ENCODE measurements at regions not wholly inside any gene's neighbourhood (a gene's known extent, or its start where the extent isn't known, plus 50 kb on each side); places are given as distances from the start of the nearest gene placed in this dataset.
"Not testable (repeated sequence)": the region's sequence is repeated elsewhere in the genome, so short reads cannot be mapped to it uniquely, and the experiment has no call there.

- intact Hi-C loops (cut with DNase I), result no loop called here
- TF ChIP-seq CTCF (IDR thresholded peaks at IDR 0.05) (no peak), POLR2A (IDR thresholded peaks at IDR 0.05; ENCODE audit: low read depth) (no peak), POLR2AphosphoS5 (IDR thresholded peaks at IDR 0.05) (no peak), EP300 (IDR thresholded peaks at IDR 0.05) (no peak)
- 71% methylated on average over 11 of the region's 11 CpGs for WGBS
- Histone ChIP-seq H3K9me3 (no peaks in the 10 kb centered on the region), H3K27me3 (peaks cover 0 to 7% (median 0%) of the 10 kb centered on the region in 4 donors), H3K27ac (replicated peaks in 1 of 4) (no peak overlapping the region), H3K4me1 (peaks cover 0 to 4% (median 0%) of the 10 kb centered on the region in 4 donors), H3K4me3 (no peak overlapping the region), H3K36me3 (no peaks in the 10 kb centered on the region)
- DNase-seq (ENCODE audit: extremely low spot score), result peak; percentile 86
These were observed 161.5 kb upstream of the HEY2 start for GRCh38 chr6:125587666-125588632.

GRCh38 chr6:125591796-125592195 is 157.6 kb upstream of the HEY2 start:
- H3K36me3 ChIP-seq; DNase-seq (ENCODE audit: extremely low spot score); intact Hi-C loops (cut with DNase I); H3K27me3 ChIP-seq; H3K4me3 ChIP-seq; H3K27ac ChIP-seq (replicated peaks in 1 of 4); H3K9me3 ChIP-seq: not testable (repeated sequence)
- peaks cover 0 to 15% (median 3%) of the 10 kb centered on the region in 4 donors for H3K4me1 ChIP-seq
- 95% methylated on average over 3 of the region's 3 CpGs for WGBS

GRCh38 chr6:125593746-125594145 is 155.7 kb upstream of the HEY2 start:
- H3K4me1 ChIP-seq, result peaks cover 0 to 33% (median 7%) of the 10 kb centered on the region in 4 donors
- H3K27me3 ChIP-seq, result no peaks in the 10 kb centered on the region
- no peak overlapping the region for H3K4me3 ChIP-seq
- no peaks in the 10 kb centered on the region for H3K36me3 ChIP-seq
- no peaks in the 10 kb centered on the region for H3K9me3 ChIP-seq
- TF ChIP-seq CTCF (IDR thresholded peaks at IDR 0.05), result no peak
- no peak for TF ChIP-seq POLR2A (IDR thresholded peaks at IDR 0.05; ENCODE audit: low read depth)
- no peak for TF ChIP-seq EP300 (IDR thresholded peaks at IDR 0.05)
- TF ChIP-seq POLR2AphosphoS5 (IDR thresholded peaks at IDR 0.05), result no peak
- no peak overlapping the region for H3K27ac ChIP-seq (replicated peaks in 1 of 4)
- intact Hi-C loops (cut with DNase I), result no loop called here
- no peak for DNase-seq (ENCODE audit: extremely low spot score)

GRCh38 chr6:125596020-125596419 is 153.4 kb upstream of the HEY2 start:
- Histone ChIP-seq H3K4me3 (no peak overlapping the region), H3K27ac (replicated peaks in 1 of 4) (no peak overlapping the region), H3K27me3 (no peaks in the 10 kb centered on the region), H3K9me3 (no peaks in the 10 kb centered on the region), H3K36me3 (no peaks in the 10 kb centered on the region), H3K4me1 (peaks cover 0 to 33% (median 7%) of the 10 kb centered on the region in 4 donors)
- 78% methylated on average over 3 of the region's 3 CpGs for WGBS
- TF ChIP-seq POLR2A (IDR thresholded peaks at IDR 0.05; ENCODE audit: low read depth) (no peak), POLR2AphosphoS5 (IDR thresholded peaks at IDR 0.05) (no peak), CTCF (IDR thresholded peaks at IDR 0.05) (no peak), EP300 (IDR thresholded peaks at IDR 0.05) (no peak)
- DNase-seq (ENCODE audit: extremely low spot score), result no peak
- intact Hi-C loops (cut with DNase I), result no loop called here

- 46% methylated on average over 7 of the region's 7 CpGs for WGBS
- Histone ChIP-seq H3K4me3 (no peak overlapping the region), H3K27ac (replicated peaks in 1 of 4) (peak overlapping the region in 2 of 4 donors; percentile 17 to 51), H3K4me1 (peaks cover 0 to 33% (median 7%) of the 10 kb centered on the region in 4 donors), H3K9me3 (no peaks in the 10 kb centered on the region), H3K27me3 (no peaks in the 10 kb centered on the region), H3K36me3 (no peaks in the 10 kb centered on the region)
- no peak for DNase-seq (ENCODE audit: extremely low spot score)
- no peak for TF ChIP-seq EP300 (IDR thresholded peaks at IDR 0.05)
- TF ChIP-seq POLR2A (IDR thresholded peaks at IDR 0.05; ENCODE audit: low read depth), result no peak
- TF ChIP-seq POLR2AphosphoS5 (IDR thresholded peaks at IDR 0.05), result no peak
- no peak for TF ChIP-seq CTCF (IDR thresholded peaks at IDR 0.05)
- intact Hi-C loops (cut with DNase I), result no loop called here
These were observed 151.8 kb upstream of the HEY2 start for GRCh38 chr6:125597411-125598253.
